SK-N-SH (cell line): ENCODE measurements at regions not wholly inside any gene's neighbourhood (a gene's known extent, or its start where the extent isn't known, plus 50 kb on each side); places are given as distances from the start of the nearest gene placed in this dataset.

ENCODE experiments used
- CTCF ChIA-PET: fragments of 300-600, 350-600 bp; formaldehyde crosslinking; extraction: SDS; loops from one replicate; lab custom pipeline; 2021; lab: Yijun Ruan, JAX
- POLR2A ChIA-PET: fragments of 350-600 bp; sonication (Branson Sonifier 250); formaldehyde crosslinking; extraction: SDS; loops from one replicate; lab custom pipeline; 2020; ENCODE audit warnings: antibody characterized with exemption, inconsistent platforms; lab: Yijun Ruan, JAX
- DNase-seq: peaks from one replicate; pipeline ENCODE4 v3.0.0; 2012
- H2AFZ ChIP-seq: fragments of 200-600 bp; sonication (generic); 2 replicates; pipeline ENCODE4 v1.8.1; 2016; ENCODE audit warnings: antibody characterized with exemption, mild to moderate bottlenecking, low read depth
- H3F3A ChIP-seq: fragments of 200-600 bp; sonication (generic); replicated peaks from 2 replicates; pipeline ENCODE3; 2016; ENCODE audit warnings: antibody characterized with exemption, mild to moderate bottlenecking; ENCODE audit not compliant: insufficient read depth
- H3K27ac ChIP-seq, 2 experiments: fragments of 200-500 bp in 1 of 2; fragments of 200-600 bp in 1 of 2; sonication (Bioruptor generic) in 1 of 2; sonication (generic), shearing (Covaris generic) in 1 of 2; 2 replicates each; pipeline versions ENCODE4 v1.5.1 to v1.6.1; 2014 to 2016; ENCODE audit warnings: low read depth in 2 of 2, inconsistent platforms in 1 of 2, low read length in 1 of 2, mild to moderate bottlenecking in 1 of 2, mixed read lengths in 1 of 2
- H3K27me3 ChIP-seq: fragments of 200-600 bp; sonication (generic), shearing (Covaris generic); 2 replicates; pipeline ENCODE4 v1.6.1; 2016; ENCODE audit warnings: mixed run types; ENCODE audit not compliant: insufficient read depth
- H3K36me3 ChIP-seq, 2 experiments: fragments of 200-500 bp in 1 of 2; fragments of 200-600 bp in 1 of 2; sonication (Bioruptor generic) in 1 of 2; sonication (generic) in 1 of 2; replicated peaks in 1 of 2; 2 replicates each; pipeline versions ENCODE3 to v1.5.1; 2014 to 2016; ENCODE audit warnings: low read length in 1 of 2, mild to moderate bottlenecking in 1 of 2; ENCODE audit not compliant: insufficient read depth in 2 of 2, control insufficient read depth in 1 of 2
- H3K4me1 ChIP-seq, 2 experiments: fragments of 200-500 bp in 1 of 2; fragments of 200-600 bp in 1 of 2; sonication (Bioruptor generic) in 1 of 2; sonication (generic), shearing (Covaris generic) in 1 of 2; 2 replicates each; pipeline versions ENCODE4 v1.5.1 to v1.6.1; 2014 to 2016; ENCODE audit warnings: low read depth in 1 of 2, low read length in 1 of 2, mixed run types in 1 of 2; ENCODE audit not compliant: insufficient read depth in 2 of 2, control insufficient read depth in 1 of 2
- H3K4me2 ChIP-seq: fragments of 200-600 bp; sonication (generic), shearing (Covaris generic); 2 replicates; pipeline ENCODE4 v1.6.1; 2017; ENCODE audit warnings: mixed run types
- H3K4me3 ChIP-seq, 2 experiments: fragments of 200-500 bp in 1 of 2; fragments of 200-600 bp in 1 of 2; sonication (Bioruptor generic) in 1 of 2; sonication (generic), shearing (Covaris generic) in 1 of 2; 2 replicates each; pipeline versions ENCODE4 v1.5.1 to v1.8.1; 2014 to 2016; ENCODE audit warnings: low read depth in 2 of 2, inconsistent platforms in 1 of 2, low read length in 1 of 2, mild to moderate bottlenecking in 1 of 2, mixed read lengths in 1 of 2, moderate library complexity in 1 of 2
- H3K79me2 ChIP-seq: fragments of 200-600 bp; sonication (generic); 2 replicates; pipeline ENCODE4 v1.8.1; 2017; ENCODE audit warnings: mild to moderate bottlenecking; ENCODE audit not compliant: insufficient read depth
- H3K9ac ChIP-seq: fragments of 200-600 bp; sonication (generic); 2 replicates; pipeline ENCODE4 v1.6.1; 2017; ENCODE audit warnings: mixed run types
- H3K9me2 ChIP-seq: fragments of 200-600 bp; sonication (generic); 2 replicates; pipeline ENCODE4 v1.6.1; 2017; ENCODE audit warnings: mixed run types
- H3K9me3 ChIP-seq: fragments of 200-600 bp; sonication (generic); 2 replicates; pipeline ENCODE4 v1.6.1; 2017; ENCODE audit warnings: mixed run types, mild to moderate bottlenecking, moderate library complexity
- H4K20me1 ChIP-seq: fragments of 200-600 bp; sonication (generic); 2 replicates; pipeline ENCODE4 v1.6.1; 2017; ENCODE audit warnings: mild to moderate bottlenecking, mixed run types; ENCODE audit not compliant: insufficient read depth
- ELF1 ChIP-seq: IDR thresholded peaks from 2 replicates; pipeline ENCODE4 v1.4.0; 2012
- EP300 ChIP-seq, 2 experiments: IDR thresholded peaks; 2 replicates each; pipeline versions ENCODE4 v1.4.0 to v1.6.1; 2012; ENCODE audit warnings: borderline replicate concordance in 1 of 2, low read depth in 1 of 2, low read length in 1 of 2
- FOXM1 ChIP-seq: IDR thresholded peaks from 2 replicates; pipeline ENCODE4 v1.4.0; 2012; ENCODE audit warnings: low read depth, mild to moderate bottlenecking
- GATA2 ChIP-seq: sonication (generic); formaldehyde crosslinking; IDR thresholded peaks from 2 replicates; pipeline ENCODE4 v1.5.0; 2020; ENCODE audit warnings: mild to moderate bottlenecking, missing genetic modification reagents
- JUND ChIP-seq: IDR thresholded peaks from 2 replicates; pipeline ENCODE4 v1.4.0; 2012
- MAX ChIP-seq: IDR thresholded peaks from 2 replicates; pipeline ENCODE4 v1.4.0; 2012; ENCODE audit warnings: low read depth
- MEF2A ChIP-seq: IDR thresholded peaks from 2 replicates; pipeline ENCODE4 v1.4.0; 2012; ENCODE audit warnings: low read depth, borderline replicate concordance
- MXI1 ChIP-seq: IDR thresholded peaks from 2 replicates; pipeline ENCODE4 v1.6.1; 2012; ENCODE audit warnings: mild to moderate bottlenecking, low read depth, low read length, improper control_type of control experiment
- RAD21 ChIP-seq: IDR thresholded peaks from 2 replicates; pipeline ENCODE4 v1.6.1; 2012; ENCODE audit warnings: mild to moderate bottlenecking, low read length
- RCOR1 ChIP-seq: fragments of 150-350 bp; IDR thresholded peaks from 2 replicates; pipeline ENCODE4 v1.6.1; 2017; ENCODE audit warnings: antibody characterized with exemption, low read length
- REST ChIP-seq: IDR thresholded peaks from 2 replicates; pipeline ENCODE4 v1.6.1; 2012; ENCODE audit warnings: mild to moderate bottlenecking, low read depth, low read length, moderate library complexity
- SMC3 ChIP-seq: IDR thresholded peaks from 2 replicates; pipeline ENCODE4 v1.6.1; 2012; ENCODE audit warnings: low read depth, low read length, improper control_type of control experiment
- TAF1 ChIP-seq: IDR thresholded peaks from 2 replicates; pipeline ENCODE4 v1.6.1; 2012; ENCODE audit warnings: low read depth, mild to moderate bottlenecking, low read length, moderate library complexity, borderline replicate concordance
- YY1 ChIP-seq: IDR thresholded peaks from 2 replicates; pipeline ENCODE4 v1.4.0; 2012; ENCODE audit warnings: low read depth, mild to moderate bottlenecking
- ZBTB33 ChIP-seq: IDR thresholded peaks from 2 replicates; pipeline ENCODE4 v1.4.0; 2012; ENCODE audit warnings: low read depth, borderline replicate concordance
- WGBS: methylation state at CpG from one replicate; pipeline ENCODE4 v1.1.6; 2017; ENCODE audit warnings: low lambda C conversion rate; 5-methylcytosine and 5-hydroxymethylcytosine counted together

- Histone ChIP-seq H3K79me2 (no peaks in the 10 kb centered on the region), H2AFZ (no peak overlapping the region), H3K27ac (no peak overlapping the region), H3K9me3 (no peaks in the 10 kb centered on the region), H3K27me3 (no peaks in the 10 kb centered on the region), H3F3A (no peaks in the 10 kb centered on the region)
- CTCF ChIA-PET: no interaction called here
- 50% methylated on average over 1 of the region's 1 CpG for WGBS
- no peak for TF ChIP-seq MXI1
- TF ChIP-seq, all 33 proteins: peak for 0
- Histone ChIP-seq H3K4me3 (no peak overlapping the region), H3K4me2 (no peak overlapping the region), H3K9me2 (no peaks in the 10 kb centered on the region), H3K9ac (no peak overlapping the region), H3K36me3 (no peaks in the 10 kb centered on the region), H4K20me1 (no peaks in the 10 kb centered on the region), H3K4me1 (no peaks in the 10 kb centered on the region)
- POLR2A ChIA-PET: no interaction called here
- no peak for DNase-seq
Measured at GRCh38 chr2:82814146-82814545, 1644.9 kb downstream of the SUCLG1 start.

- ChIA-PET POLR2A (no interaction called here), CTCF (interaction anchor here (0.6 kb wide), 1 partner anchor 28 kb away, joined by 3 read pairs; no protein-coding TSS in a partner anchor)
- no peak overlapping the region for H3K4me3 ChIP-seq
- H3K27me3 ChIP-seq: no peaks in the 10 kb centered on the region
- H3K4me2 ChIP-seq: no peak overlapping the region
- H4K20me1 ChIP-seq: no peaks in the 10 kb centered on the region
- no peaks in the 10 kb centered on the region for H3K79me2 ChIP-seq
- DNase-seq: no peak
- no peaks in the 10 kb centered on the region for H3K36me3 ChIP-seq
- no peaks in the 10 kb centered on the region for H3K9me3 ChIP-seq
- no peaks in the 10 kb centered on the region for H3F3A ChIP-seq
- no peak for TF ChIP-seq REST
- no peak for TF ChIP-seq SMC3
- TF ChIP-seq YY1: no peak
- TF ChIP-seq MXI1: no peak
- TF ChIP-seq FOXM1: no peak
- TF ChIP-seq MAX: no peak
- no peak for TF ChIP-seq RCOR1
- TF ChIP-seq MEF2A: no peak
- no peak for TF ChIP-seq TAF1
- no peak for TF ChIP-seq EP300 (IDR thresholded peaks at IDR 0.05; ENCODE audit: borderline replicate concordance in 1 of 2, low read depth in 1 of 2, low read length in 1 of 2)
- no peak for TF ChIP-seq JUND
- TF ChIP-seq GATA2 (CRISPR knock-in tag): no peak
- TF ChIP-seq ELF1: no peak
- TF ChIP-seq RAD21: no peak
- no peak for TF ChIP-seq ZBTB33
- H2AFZ ChIP-seq: no peak overlapping the region
- H3K27ac ChIP-seq: no peak overlapping the region
- H3K4me1 ChIP-seq: no peaks in the 10 kb centered on the region
- no peak overlapping the region for H3K9ac ChIP-seq
- no peaks in the 10 kb centered on the region for H3K9me2 ChIP-seq
- WGBS: 5% methylated on average over 1 of the region's 1 CpG
Measured at GRCh38 chr2:82811946-82812345, 1647.1 kb downstream of the SUCLG1 start.
